GM21390 (cell line): ENCODE measurements at regions not wholly inside any gene's neighbourhood (a gene's known extent, or its start where the extent isn't known, plus 50 kb on each side); places are given as distances from the start of the nearest gene placed in this dataset.
"Not testable (repeated sequence)": the region's sequence is repeated elsewhere in the genome, so short reads cannot be mapped to it uniquely, and the experiment has no call there.

Experiments
- ATAC-seq: cut with Tn5 transposase; IDR thresholded peaks from one replicate; pipeline ENCODE4 v1.9.1; 2021; ENCODE audit not compliant: unreplicated experiment

GRCh38 chr3:18086078-18086477, 339.1 kb downstream of the SATB1 start:
- no peak for ATAC-seq

DNA sequence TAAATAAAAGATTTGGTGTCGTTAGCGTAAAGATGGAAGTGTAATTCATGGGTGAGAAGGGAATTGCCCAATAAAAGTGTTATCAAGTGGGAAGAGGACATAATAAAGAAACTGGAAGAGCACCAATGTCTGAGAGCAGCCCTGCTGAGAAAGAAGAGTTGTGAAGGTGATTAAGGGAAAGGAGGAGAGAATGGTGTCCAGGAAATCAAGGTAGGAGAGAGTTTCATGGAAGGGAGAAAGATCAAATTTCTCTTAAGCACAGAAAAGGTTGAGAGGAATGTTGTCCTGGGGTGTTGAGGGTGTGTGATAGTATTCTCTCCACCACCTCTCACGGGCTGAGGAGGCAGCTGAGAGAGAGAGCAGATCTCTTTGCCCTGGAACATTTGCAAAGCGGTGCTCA, 339.7 kb downstream of the SATB1 start:
- ATAC-seq: no peak

- not testable (repeated sequence) for ATAC-seq
Observed at GRCh38 chr3:18083273-18083590, 340.8 kb upstream of the TBC1D5 start.

DNA sequence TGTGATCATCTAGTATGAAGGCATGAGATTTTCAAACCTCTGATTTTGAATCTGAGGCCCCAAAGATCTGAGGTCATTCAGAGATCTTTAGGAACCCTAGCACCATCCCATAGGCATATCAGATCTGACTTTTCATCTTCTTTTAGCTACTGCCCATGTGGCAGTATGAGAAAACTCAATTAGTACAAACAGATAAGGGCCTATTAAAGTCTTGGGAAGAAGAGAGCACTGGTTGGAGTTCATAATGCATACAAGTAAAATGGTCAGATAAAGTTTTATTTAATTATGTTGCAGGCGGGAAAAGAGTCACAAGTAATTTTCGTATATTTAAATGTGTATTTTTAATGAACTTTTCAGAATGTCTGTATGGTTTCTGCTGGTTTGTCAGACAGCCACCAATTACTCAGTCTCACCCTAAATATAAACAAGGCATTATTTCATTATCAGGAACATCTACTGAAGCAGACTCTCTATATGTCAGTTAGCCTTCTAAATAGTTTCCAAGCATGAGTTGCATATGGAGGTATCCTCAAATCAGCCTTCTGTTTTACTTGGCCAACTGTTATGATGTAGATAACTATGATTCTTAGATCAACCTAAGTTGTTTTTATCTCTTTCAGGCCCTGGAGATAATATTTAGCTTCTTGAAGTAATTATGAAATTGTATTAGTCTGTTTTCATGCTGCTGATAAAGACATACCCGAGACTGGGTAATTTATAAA, 340.3 kb upstream of the TBC1D5 start:
- no peak for ATAC-seq

DNA sequence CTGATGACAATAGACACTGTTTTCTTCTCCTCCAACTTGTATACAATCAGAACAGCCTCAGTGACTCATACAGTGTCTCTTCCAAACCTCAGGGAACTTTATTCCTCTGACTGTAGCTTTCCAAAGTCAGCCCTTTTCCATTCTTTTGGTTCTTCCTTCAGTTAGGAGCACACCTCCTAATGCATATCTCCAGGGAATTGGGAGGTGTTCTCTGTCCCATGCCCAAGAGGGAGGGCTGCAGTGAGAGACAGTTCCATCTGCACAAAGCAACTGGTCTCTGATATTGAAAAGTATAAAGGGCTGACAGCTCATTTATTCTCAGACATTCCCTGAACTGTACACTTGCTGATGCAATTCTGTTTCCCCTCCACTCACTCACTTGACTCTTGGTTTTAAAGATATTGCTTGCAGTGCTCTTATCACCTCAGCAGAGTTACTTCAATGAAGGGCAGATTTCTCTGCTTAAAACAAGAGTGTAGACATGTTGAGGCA, 337.8 kb upstream of the TBC1D5 start:
- no peak for ATAC-seq

- no peak for ATAC-seq
Observed at GRCh38 chr3:18079739-18080138, 337.3 kb upstream of the TBC1D5 start.

GRCh38 chr3:18079062-18079461, 336.6 kb upstream of the TBC1D5 start:
- no peak for ATAC-seq

- no peak for ATAC-seq
Observed at GRCh38 chr3:18077128-18077840, 334.9 kb upstream of the TBC1D5 start.

- no peak for ATAC-seq
Observed at GRCh38 chr3:18076301-18076700, 333.9 kb upstream of the TBC1D5 start.

DNA sequence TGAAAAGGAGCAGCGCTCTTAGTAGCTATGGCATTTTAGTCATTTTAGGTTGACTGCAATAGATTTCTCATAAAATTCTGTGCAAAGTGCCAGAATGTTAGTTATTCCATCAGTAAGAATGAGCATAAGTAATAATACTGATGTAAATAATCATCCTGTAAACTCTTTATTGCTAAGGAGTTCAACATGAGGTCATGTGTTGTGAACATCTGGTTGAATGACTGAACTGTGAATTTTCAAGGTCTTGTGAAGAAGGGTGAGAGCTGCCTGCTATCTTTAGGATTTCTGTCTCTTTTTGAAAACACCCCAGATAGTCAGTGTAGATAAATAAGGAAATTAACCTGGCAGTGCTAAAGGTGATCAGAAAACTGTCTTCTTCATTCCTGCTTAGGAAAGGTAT, 333.4 kb upstream of the TBC1D5 start:
- ATAC-seq: no peak

DNA sequence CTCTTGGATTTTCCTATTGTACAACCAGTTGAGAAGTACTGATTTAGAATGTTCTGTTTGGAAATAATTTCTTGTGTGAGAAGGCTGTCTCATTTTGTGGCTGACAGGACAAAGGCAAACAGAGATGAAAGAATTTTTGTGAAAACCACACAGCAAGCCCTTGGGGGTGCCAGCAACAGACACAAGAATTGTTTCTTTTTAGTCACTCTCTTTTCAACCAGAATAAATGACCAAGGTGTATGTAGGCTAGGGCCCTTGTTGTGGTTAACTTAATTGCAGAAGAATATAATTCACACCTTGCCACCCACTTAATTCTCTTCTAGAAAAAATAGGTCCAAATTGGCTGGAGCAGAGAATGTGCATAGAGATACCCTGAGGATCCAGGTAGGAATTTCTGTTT, 329.4 kb upstream of the TBC1D5 start:
- no peak for ATAC-seq

GRCh38 chr3:18070944-18071343, 328.5 kb upstream of the TBC1D5 start:
- ATAC-seq: no peak

DNA sequence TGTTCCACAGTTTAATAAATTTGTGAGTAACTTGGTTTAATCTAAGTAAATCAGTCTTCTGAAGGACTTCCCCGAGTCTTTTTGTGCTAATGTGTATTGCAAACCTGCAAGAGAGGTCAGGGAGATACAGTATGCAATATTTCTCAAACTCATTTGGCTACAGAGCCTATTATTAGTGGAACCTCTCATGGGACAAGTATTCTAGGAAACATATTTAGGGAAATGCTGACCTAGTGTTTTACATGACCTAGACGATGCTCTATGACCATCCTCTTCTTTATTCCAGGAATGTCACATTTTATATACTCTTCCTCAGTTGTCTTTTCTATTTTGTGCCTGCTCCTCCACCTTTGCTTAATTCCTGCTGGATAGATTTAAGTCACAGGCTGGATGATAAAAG, 327.8 kb upstream of the TBC1D5 start:
- ATAC-seq: no peak

DNA sequence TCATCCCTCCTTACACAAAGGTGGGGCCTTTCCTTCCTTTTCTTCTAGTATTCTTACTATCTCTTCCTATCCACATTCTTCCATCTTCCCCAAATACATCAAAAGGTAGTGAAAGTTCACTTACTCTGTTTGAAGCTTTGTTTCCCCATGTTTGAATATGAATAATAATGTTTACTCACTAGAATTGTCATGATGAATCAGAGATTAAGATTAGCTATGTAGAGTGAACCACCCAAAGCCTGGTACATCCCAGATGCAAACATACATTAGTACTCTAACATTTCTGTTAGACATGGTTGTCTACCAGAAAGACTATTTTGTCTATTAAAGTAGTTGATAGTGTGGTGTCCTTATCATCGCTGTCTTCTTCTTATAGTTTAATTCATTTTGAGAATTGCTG, 327.1 kb upstream of the TBC1D5 start:
- ATAC-seq: no peak

GRCh38 chr3:18066899-18067582, 324.6 kb upstream of the TBC1D5 start:
- no peak for ATAC-seq

- ATAC-seq: no peak
Observed at GRCh38 chr3:18064586-18064985, 322.2 kb upstream of the TBC1D5 start.

DNA sequence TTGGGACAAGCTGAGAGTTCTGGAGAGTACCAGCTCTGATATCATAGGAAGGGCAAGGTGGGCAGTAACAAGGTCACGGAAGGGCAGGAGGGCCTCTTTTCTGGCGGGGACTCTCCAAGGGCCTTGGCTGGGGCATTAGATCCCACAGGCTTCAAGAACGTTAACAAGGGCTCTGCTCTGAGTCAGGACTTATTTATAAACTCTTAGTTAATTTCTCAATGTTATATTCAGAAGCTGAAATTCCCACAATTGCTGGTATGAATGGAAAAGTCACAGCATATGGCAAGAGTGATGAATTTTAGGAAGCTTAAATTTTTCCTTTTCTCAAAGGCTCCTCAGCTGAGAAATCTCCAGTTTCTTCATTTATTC, 320.2 kb upstream of the TBC1D5 start:
- no peak for ATAC-seq

- no peak for ATAC-seq
Observed at GRCh38 chr3:18061737-18062656, 319.6 kb upstream of the TBC1D5 start.

DNA sequence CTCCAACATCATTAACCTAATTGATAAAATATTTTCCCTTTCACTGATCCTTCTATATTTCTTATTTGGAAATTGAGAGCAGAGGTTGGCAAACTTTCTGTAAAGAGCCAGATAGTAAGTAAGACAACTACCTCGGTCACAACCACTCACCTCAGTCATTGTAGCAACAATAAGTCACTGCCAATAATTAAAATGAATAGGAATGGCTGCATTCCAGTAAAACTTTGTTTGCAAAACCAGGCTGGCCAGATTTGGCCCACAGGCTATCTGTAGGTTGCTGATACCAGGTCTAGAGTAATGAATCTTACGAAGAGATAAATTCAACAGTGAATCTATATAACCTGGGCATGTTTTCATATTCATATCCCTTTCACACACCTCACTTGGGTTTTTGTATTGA, 316.2 kb upstream of the TBC1D5 start:
- no peak for ATAC-seq

- ATAC-seq: no peak
Observed at GRCh38 chr3:18057471-18058091, 315.1 kb upstream of the TBC1D5 start.

- no peak for ATAC-seq
Observed at GRCh38 chr3:18054625-18055024, 312.2 kb upstream of the TBC1D5 start.
